GM12873 (cell line): ENCODE measurements at regions not wholly inside any gene's neighbourhood (a gene's known extent, or its start where the extent isn't known, plus 50 kb on each side); places are given as distances from the start of the nearest gene placed in this dataset.

Experiments used
- TF ChIP-seq, protein P1 (sequence below): IDR thresholded peaks from 2 replicates; pipeline ENCODE4 v1.5.1; 2012; ENCODE audit warnings: low read depth, mild to moderate bottlenecking, moderate library complexity, low read length, control low read depth; ENCODE audit not compliant: insufficient read depth; ENCODE audit errors: missing control alignments

GRCh38 chr13:87130423-87130822 is 540.7 kb upstream of the SLITRK5 start:
- TF ChIP-seq, protein P1, sequence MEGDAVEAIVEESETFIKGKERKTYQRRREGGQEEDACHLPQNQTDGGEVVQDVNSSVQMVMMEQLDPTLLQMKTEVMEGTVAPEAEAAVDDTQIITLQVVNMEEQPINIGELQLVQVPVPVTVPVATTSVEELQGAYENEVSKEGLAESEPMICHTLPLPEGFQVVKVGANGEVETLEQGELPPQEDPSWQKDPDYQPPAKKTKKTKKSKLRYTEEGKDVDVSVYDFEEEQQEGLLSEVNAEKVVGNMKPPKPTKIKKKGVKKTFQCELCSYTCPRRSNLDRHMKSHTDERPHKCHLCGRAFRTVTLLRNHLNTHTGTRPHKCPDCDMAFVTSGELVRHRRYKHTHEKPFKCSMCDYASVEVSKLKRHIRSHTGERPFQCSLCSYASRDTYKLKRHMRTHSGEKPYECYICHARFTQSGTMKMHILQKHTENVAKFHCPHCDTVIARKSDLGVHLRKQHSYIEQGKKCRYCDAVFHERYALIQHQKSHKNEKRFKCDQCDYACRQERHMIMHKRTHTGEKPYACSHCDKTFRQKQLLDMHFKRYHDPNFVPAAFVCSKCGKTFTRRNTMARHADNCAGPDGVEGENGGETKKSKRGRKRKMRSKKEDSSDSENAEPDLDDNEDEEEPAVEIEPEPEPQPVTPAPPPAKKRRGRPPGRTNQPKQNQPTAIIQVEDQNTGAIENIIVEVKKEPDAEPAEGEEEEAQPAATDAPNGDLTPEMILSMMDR = no peak

- TF ChIP-seq, protein P1 = no peak
Observed at GRCh38 chr13:87131611-87132010, 539.6 kb upstream of the SLITRK5 start.

- TF ChIP-seq, protein P1 = no peak
Observed at GRCh38 chr13:87138866-87139265, 532.3 kb upstream of the SLITRK5 start.

- TF ChIP-seq, protein P1 = no peak
Observed at GRCh38 chr13:87147076-87147475, 524.1 kb upstream of the SLITRK5 start.

DNA sequence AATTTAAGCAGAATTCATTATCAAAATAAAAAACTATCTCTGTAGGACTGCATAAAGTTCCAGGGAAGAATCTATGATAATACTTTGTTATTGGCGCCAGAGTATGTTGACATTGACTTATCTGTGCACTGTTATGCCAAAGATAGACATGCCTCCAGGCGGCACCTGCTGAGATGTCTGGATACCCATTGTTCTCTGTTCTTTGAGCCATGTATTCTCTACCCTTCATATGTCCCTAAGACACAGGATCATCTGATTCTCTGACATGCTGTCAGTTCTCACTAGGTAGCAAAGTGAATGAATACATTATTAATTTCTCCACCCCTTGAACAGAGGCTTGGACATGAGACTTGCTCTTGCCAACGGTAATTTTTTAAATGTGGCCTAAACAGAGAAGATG is 517.8 kb upstream of the SLITRK5 start:
- TF ChIP-seq, protein P1 = no peak

- TF ChIP-seq, protein P1 = no peak
Observed at GRCh38 chr13:87166348-87166747, 504.8 kb upstream of the SLITRK5 start.

DNA sequence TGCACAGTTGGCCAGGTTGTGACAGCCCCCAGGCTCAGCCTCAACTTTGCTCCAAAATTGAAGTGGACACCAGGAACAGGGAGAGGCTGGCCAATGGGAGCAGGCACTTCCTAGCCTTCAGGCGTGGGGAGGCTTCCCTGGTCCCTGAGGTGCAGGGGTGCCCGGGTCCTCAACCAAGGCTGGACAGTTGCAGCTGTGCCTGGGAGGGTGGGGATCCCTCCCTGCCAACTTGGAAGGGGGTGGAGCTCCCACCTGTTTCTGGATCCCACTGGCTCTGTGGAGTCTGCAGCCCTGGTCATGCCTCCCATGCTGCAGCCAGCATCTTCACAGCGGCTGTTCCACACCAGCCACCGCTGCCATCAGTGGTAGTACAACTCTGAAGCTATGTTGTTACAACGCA is 502.8 kb upstream of the SLITRK5 start:
- TF ChIP-seq, protein P1 = no peak
